Activated CD4-positive, alpha-beta T cell treated with anti-CD3 and anti-CD28 coated beads, Interleukin-2, amount 50 U/mL, for 24 hours (primary cell): ENCODE measurements at regions not wholly inside any gene's neighbourhood (a gene's known extent, or its start where the extent isn't known, plus 50 kb on each side); places are given as distances from the start of the nearest gene placed in this dataset.
"Not testable (repeated sequence)": the region's sequence is repeated elsewhere in the genome, so short reads cannot be mapped to it uniquely, and the experiment has no call there.

Source experiments
- DNase-seq, 2 donors: peaks; one replicate each; pipeline ENCODE4 v3.0.0-alpha.2; 2020; ENCODE audit warnings: low read depth in 1 of 2, low spot score in 1 of 2

DNA sequence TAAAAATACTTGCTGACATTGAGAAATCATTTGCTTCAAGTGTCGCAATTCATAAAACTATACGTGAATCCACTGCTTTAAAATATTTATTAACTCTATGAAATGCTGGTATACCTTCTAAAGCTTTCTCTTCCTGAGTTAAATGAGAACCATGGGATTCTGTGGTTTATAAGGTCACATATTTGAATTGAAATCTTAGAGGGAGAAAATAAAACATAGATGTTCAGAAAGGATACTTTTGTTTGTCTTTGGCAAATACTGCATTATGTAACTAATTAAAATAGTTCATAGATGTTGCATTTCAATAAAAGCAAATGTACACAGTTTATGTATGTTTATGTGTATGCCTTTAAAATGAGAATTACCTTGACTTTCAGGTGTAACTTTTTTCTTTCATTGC lies 250.1 kb downstream of the FAM170A start:
- no peak for DNase-seq

DNA sequence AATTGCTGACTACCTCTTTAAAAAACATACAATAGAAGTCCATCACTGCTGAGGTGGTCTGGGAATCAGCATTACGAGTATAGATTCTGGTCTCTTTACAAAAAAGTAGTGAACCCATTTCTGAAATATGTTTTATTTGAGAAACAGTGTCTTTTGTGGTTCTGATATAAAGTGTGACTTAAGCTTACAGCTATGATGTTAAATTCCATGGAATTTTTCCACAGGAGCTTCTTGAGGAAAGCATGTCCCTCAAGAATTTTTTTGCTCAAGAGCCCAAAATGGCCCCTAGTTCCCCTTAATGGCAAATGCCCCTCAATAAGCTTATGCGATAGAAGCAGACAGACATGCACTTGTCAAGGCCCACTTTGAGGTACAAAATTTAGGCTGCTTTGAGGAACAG lies 265.7 kb downstream of the FAM170A start:
- DNase-seq: no peak

DNA sequence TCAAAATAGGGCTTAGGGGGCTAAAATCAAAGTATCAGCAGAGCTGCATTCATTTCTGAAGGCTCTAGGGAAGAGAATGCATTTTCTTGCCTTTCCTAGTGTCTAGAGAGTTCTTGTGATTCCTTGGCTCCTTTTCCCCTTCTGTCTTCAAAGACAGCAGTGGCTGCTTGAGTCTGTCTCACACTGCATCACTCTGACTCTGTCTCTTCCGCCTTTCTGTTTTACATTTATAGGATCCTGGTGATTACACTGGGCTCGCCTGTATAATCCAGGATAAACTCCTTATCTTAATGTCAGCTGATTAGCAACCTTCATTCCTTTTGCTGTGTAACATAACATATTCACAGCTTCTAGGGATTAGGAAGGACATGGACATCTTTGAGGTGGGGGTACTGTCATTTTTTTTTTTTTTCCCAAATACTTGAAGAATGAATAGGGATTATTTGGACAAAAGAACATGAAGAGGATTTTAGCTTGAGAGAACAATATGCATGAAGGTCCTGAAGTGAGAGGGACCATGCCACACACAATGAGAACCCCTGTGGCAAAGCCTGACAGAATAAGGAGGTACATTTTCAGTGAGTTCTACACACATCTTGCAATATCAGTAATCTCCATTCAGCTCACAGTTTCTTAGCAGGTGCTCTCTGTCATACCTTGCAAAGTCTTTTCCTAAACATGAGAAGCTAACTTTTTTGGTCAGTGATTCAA lies 267.6 kb downstream of the FAM170A start:
- no peak for DNase-seq

DNA sequence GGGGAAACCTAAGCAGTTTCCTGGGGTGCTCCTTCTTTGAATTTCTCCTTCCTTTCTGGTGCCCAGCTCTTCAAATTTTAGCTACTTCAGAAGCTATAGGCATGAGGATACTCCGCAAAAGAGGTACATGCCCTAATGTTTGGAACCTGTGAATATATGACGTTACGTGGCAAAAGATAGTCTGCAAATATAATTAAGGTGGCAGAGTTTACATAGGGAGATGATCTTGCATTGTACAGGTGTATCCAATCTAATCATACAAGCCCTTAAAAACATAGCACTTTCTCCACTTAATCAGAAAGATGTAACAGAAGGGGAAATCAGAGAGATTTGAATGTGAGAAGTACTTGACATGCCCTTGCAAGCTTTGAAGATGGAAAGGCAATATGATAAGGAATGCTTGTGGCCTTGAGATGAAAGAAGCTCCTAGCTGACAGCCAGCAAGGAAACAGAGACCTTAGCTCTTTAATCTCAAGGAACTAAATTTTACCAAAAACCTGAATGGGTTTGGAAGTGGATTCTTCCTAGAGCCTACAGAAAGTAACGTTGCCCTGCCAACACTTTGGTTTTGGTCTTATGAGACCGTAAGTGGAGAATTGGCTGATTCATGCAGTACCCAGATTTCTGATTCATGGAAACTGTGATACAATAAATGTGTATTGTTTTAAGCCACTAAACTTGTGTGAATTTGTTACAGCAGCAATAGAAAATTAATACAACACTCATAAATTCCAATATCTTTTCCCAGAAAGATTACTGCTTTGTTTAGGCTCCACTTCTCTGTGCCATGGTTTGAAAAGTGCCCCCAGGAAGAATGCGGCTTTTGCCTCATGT lies 268.4 kb downstream of the FAM170A start:
- DNase-seq: no peak

DNA sequence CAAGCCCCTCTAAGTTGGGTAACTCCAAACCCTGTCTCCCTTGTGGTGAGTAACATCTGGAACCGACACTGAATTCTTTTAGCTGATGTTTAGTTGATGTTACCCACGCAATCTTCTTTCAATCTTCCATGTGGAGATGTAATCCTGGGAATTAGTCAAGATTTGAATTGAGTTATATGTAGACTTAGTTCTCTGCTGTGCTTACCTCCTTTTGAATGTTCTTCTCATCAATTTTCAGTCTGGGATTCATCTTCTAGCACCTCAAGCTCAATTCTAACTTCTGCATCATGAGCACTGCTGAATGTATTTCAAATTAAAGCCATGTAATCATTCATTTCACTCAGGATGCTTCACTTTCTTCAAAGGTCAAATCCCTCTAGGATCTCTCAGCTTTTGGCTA lies 270.6 kb downstream of the FAM170A start:
- DNase-seq: no peak

DNA sequence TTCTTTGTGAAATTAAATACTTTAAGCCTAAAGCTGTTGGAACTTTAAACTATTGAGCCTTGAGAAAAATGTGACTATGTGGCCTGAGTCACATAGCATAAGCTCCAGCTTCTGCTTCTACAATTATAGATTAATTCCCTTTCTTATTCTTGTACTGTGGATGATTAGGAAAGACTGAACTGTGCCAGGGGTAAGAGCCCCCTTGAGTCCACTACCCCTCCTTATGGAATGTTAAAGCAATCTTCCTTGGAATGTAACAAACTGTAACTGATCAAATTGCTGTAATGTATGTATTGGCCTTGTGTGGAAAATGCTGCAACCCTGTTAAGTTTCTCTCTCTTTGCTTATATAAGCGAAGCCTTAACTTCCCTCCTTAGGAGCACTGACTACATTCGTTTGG lies 273.2 kb downstream of the FAM170A start:
- no peak for DNase-seq

DNA sequence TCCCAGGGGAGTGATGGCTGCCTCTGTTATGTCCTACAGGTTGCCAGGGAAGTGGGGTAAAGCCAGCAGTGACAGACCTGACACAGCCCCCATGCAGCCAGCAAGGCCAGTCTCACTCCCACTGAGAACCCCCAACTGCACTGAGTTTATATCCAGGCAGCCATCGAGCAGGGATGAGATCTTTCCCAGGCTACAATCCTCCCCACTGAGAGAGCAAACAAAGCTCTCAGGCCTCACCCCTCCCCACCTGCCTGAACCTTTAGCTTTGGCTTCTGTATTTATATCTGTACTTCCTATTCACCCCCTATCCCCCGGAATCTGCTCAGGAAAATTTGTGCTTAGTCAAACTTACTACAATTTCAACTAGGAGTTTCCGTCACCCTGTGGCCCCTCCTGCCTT lies 284.1 kb downstream of the FAM170A start:
- DNase-seq: no peak

DNA sequence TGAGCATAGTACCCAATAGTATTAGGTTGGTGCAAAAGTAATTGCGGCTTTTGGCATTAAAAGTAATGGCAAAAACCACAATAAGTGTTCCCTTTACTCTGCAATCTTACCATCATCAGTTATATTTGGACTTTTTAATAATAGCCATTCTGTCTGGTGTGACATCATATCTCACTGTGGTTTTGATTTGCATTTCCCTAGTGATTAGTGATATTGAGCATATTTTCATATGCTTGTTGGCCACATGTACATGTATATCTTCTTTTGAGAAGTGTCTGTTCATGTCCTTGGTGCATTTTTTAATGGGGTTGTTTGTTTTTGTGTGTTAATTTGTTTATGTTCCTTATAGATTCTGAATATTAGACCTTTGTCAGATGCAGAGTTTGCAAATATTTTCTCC lies 289.9 kb downstream of the FAM170A start:
- DNase-seq: no peak

DNA sequence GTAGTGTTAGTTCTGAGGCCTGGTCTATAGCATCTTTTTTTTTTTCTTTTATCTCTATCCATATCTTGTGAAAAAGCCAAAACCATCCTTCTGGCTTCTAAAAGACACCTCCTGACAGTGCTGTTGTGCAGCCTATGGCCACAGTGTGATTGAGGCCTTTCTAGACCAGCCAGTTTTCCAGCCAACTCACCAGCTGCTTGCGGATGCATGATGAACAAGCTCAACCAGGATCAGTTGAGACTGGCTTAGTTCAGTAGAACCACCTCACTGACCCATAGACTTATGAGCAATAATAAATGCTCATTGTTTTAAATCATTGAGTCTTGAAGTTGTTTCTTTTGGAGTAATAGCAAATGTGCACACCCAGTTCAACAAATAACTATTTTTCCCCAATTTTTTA lies 296.9 kb downstream of the FAM170A start:
- DNase-seq: no peak

DNA sequence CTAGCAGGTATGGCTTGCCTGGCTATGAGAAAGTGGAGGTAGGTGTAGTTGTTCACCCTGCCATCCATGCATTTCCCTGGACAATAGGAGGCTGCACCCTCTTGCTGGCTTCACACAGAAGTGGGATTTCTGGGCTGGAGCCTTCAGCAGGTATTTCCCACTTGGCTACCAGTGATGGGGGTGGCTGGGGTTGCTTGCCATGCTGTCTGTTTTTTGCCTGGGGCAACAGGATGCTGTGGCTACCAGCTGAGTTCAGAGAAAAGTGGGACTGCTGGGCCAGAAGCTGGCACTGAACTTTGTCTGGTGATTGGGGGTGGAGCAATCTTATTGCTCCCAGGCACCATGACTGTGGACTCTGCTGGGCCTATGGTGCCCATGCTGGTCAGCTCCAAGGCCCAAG lies 299.6 kb downstream of the FAM170A start:
- DNase-seq: no peak

DNA sequence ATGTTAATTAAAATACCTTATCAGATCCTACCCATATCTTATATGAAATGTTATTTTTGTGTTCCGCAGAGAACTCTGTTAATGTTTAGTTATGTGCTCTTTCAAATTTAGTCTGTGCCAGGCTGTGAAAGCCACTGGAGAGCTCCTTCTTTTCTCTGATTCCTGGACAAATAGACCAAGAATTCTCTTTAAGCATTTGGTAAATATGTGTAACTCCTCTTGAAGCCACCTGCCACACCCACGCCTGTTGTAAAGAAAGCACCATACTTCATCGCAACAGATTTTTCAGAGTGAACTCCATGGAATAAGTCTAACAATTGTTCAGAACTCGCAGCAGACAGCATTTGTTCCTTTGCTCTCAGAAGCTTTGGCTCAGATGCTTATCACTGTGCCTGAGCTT lies 301.1 kb downstream of the FAM170A start:
- DNase-seq: no peak

DNA sequence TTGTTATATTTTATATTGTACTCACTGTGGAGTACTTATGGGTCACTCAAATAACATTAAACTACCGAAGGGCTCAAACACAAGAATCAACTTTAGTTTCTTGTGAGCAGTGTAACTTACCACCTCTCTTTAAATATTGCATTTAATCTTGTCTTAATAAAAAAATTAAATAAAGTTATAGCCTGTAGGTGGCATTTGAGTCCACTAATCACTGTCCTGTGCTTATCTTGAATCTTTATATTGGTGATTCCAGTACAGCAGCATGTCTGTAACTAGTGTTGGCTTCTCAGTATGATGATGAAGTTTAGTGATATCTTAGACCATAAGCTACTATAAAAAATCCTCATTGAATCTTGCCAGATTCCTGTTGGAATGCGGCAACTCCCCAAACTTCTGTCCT lies 313.8 kb downstream of the FAM170A start:
- no peak for DNase-seq

DNA sequence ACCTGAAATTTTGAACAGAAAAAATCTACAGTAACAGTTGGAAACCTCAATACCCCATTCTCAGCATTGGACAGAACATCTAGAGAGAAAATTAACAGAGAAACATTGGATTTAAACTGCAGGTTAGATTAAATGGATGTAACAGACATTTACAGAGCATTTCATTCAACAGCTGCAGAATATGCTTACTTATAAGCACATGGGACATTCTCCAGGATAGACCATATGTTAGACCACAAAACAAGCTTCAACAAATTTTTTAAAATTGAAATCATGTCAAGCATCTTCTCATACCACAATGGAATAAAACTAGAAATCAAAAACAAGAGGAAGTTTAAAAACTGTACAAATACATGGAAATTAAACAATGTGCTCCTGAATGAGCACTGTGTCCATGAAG lies 316.3 kb downstream of the FAM170A start:
- DNase-seq: no peak

DNA sequence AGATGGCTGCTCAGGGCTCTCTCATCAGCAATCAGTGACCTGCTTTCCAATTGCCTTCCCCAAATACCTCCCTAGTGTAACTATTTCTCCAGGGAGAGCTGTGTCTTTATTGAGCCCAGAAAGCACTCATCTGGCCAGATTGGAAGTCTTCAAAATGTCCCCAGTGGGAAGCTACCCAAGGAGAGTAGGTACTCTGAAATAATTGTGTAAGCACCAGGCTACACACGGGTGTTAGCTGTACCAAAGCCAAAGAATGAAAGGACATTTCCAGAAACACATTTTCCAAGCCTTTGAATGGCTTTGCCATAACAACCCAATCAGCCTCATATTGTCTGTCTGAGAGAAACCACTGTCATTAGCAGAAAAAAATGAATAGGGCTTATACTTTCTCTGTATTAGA lies 318.8 kb downstream of the FAM170A start:
- DNase-seq: no peak

DNA sequence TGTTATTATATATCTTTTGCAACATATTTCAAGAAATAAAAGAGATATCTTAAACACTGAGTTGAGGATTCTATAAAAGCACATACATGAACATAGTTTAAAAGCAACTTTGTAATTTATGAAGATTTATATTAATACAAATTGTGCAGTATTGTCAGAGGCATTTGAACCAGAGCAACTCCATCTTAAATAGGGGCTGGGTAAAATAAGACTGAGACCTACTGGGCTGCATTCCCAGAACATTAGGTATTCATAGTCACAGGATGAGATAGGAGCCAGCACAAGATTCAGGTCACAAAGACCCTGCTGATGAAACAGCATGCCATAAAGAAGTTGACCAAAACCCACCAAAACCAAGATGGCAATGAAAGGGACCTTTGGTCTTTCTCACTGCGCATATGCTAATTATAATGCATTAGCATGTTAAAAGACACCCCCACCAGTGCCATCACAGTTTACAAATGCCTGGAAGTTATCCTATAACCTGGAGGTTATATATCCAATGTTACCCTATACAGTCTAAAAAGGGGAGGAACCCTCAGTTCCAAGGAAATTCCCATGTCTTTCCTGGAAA lies 320.2 kb downstream of the FAM170A start:
- no peak for DNase-seq

DNA sequence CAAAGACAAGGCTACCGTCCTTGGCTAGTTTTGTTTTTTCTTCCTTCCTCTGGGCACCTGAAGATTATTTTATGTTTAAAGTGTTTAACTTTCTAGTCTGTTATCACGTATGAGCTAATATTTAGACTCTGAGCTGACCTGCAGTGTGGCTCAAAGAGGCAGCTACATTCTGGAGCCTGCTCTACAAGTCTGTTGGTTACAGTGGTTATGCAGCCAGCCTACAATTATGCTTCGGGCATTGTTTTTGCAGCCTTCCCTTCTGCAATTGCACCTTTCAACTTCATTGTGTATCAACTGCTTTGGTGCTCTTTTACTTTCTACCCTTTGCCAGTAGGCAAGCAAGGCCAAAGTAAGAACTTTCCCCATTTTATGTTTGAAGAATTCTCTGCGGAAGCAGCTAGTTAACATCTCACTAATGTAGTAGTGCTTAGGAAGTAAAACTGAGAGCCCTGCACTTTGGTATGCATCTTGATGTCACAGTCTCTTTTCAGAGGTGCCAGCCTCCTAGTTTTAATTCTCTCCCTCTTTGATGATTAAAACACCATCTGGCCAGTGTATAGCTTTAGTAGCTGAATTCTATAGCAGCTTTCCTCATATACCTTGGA lies 322.1 kb downstream of the FAM170A start:
- DNase-seq: no peak

DNA sequence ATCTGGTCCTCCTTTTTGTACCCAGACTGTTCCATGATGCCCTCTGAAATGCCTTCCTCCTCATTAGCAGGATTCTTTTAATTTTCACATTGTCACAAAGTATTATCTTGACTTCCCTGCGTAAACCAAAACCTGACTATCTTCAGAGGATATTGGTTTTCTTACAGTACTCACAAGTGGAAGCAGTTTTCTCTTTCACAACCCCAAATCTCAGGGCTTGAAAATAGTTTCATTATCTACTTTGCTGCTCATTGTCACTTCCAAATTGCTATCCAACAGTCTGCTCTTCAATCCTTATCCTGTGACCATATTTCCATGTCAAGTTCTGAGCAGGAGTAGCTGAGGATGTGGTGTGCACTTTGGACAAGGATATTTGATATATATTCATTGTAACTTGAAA lies 324.1 kb downstream of the FAM170A start:
- DNase-seq: no peak

DNA sequence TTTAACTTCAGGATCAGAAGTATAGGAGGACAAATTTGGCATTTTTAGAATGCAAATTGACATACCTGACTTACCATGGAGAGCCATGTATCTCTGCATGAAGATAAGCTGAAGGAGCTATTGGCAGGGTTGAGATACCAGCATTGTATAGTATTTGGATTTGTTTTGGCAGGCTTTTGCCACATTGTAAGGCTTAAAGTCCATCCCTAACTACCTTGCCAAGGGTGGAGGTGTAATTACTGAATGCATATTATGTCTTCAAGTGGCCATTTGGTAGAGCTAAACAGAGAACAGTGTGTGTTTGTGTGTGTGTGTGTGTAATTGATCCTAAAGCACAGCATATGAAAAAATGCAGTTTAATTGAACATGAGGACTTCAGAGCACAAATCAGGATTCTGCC lies 324.7 kb downstream of the FAM170A start:
- DNase-seq: no peak

DNA sequence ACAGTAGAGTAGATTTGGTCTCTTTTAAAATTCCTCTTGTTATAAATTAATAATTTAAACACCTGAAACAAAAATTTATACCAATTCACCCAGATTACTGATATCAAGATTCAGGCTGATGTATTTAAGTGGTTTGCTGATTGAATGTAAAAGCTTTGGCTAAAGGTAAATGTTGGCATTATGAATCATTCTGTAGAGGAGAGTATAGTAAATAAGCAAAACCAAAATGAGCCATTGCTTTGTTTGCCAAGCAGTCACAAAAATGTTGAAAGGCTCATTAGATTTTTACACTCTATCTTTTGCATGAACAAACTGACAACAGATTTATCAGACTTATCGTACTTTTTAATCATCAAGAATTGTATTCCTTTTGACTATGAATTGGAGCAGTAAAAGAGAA lies 332.6 kb downstream of the FAM170A start:
- DNase-seq: no peak

DNA sequence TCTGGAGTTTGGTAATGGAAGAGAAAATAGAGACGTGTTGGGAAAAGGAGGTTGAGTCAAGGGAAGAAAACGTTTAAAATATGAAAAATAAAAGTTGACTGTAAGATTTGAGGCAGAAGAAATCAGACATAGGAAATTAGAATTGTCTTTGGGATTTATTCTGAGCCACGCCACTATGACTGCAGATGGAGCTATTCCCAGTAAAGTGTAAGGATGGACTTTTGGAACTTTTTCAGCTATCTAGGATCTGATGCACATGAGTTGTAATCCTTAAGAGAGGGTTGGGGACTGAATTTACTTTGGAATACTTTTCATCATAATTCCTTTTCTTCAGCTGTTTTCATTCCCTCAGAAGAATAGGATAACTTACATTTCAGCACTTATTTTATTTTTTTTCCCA lies 336.7 kb downstream of the FAM170A start:
- DNase-seq: no peak

DNA sequence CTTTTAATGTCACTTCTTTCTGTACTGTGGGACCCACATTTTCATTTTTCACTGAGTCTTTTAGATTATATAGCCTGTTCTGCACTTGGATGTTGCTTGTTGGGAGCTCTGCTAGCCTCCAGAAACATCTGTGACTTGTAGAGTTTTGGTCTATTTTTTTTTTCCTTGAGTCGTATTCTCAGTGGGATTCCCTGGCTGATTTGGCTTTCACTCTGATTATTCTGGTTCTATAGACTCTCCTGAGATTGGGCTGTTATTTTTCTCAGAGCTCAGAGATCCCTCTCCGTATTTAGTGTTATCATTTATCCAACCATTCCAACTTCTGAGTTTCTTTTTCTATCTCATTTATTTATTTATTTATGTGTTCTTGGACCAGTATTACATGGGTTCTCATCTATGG lies 339.3 kb downstream of the FAM170A start:
- DNase-seq: no peak

DNA sequence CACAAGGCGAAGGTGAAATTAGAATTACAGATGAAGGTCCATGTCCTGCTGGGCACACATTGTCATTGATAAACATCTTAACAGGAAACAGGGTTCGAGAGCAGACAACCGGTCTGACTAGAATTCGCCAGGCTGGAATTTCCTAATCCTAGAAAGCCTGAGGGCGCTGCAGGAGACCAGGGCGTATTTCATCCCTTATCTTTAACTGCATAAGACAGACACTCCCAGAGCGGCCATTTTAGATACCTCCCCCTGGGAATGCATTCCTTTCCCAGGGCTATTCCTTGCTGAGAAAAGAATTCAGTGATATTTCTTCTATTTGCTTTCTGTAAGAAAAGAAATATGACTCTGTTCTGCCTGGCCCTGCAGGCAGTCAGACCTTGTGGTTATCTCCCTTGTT lies 357.7 kb downstream of the FAM170A start:
- DNase-seq: not testable (repeated sequence)
